ENCODE measurements at regions not wholly inside any gene's neighbourhood (a gene's known extent, or its start where the extent isn't known, plus 50 kb on each side); places are given as distances from the start of the nearest gene placed in this dataset.
A peak's percentile ranks its signal among the peaks of the same experiment; 100 is the strongest.

DNA sequence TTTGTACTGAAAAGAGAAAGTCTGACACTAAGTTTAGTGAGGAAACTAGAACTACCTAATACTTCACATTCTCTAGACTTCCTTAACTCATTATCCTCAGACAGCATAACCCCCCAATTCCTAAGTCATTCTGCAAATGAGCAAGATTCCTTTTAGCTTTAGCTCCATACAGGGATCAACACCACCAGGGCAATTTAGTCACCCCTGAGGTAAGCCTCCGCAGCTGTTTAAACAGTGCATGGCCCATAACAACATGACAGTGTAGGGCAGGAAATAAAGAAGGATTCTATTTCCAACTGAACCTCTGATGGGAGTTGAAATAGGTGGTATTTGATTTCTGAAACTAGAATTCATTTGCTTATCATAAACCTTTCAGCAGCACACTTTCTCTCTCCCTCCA, 112.8 kb upstream of the DKK2 start:
- TF ChIP-seq EZH2 (IDR thresholded peaks at IDR 0.05; ENCODE audit: low read length, missing control alignments) = no peak
- TF ChIP-seq, protein P1, sequence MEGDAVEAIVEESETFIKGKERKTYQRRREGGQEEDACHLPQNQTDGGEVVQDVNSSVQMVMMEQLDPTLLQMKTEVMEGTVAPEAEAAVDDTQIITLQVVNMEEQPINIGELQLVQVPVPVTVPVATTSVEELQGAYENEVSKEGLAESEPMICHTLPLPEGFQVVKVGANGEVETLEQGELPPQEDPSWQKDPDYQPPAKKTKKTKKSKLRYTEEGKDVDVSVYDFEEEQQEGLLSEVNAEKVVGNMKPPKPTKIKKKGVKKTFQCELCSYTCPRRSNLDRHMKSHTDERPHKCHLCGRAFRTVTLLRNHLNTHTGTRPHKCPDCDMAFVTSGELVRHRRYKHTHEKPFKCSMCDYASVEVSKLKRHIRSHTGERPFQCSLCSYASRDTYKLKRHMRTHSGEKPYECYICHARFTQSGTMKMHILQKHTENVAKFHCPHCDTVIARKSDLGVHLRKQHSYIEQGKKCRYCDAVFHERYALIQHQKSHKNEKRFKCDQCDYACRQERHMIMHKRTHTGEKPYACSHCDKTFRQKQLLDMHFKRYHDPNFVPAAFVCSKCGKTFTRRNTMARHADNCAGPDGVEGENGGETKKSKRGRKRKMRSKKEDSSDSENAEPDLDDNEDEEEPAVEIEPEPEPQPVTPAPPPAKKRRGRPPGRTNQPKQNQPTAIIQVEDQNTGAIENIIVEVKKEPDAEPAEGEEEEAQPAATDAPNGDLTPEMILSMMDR (conservative IDR thresholded peaks at IDR 0.05 in 1 of 2, IDR thresholded peaks at IDR 0.05 in 1 of 2; ENCODE audit: low read depth in 1 of 2, low read length in 2 of 2) = no peak
- Histone ChIP-seq H3K4me1 (ENCODE audit: control insufficient read depth, extremely low read depth, insufficient read depth, low read length) (no peaks in the 10 kb centered on the region), H3K4me2 (ENCODE audit: extremely low read depth, insufficient read depth, low read length) (no peak overlapping the region)

DNA sequence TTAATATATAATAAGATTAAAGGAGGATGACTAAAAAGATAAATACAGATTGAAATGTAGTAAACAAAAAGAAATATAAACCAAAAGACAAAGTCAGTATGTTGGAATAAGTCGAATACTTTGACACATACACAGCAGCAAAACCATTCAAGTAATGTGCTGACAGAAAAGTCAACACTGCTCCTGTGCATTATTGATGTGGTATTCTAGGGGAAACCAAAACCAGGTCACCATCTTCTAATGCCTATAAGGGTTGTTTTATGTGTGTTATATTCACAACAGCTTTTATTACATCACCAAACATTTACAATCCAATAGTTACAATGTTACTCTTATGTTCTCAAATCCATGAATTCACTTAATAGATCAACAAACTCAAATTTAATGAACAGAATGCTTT, 111.8 kb upstream of the DKK2 start:
- Histone ChIP-seq H3K4me1 (ENCODE audit: control insufficient read depth, extremely low read depth, insufficient read depth, low read length) (no peaks in the 10 kb centered on the region), H4K20me1 (ENCODE audit: control insufficient read depth, extremely low read depth, insufficient read depth, low read length) (no peaks in the 10 kb centered on the region), H3K27ac (ENCODE audit: insufficient read depth, low read length) (no peak overlapping the region), H3K79me2 (ENCODE audit: control insufficient read depth, insufficient read depth, low read length) (no peaks in the 10 kb centered on the region), H3K9me3 (ENCODE audit: control insufficient read depth, insufficient read depth, low read depth, low read length) (no peaks in the 10 kb centered on the region), H3K4me2 (ENCODE audit: extremely low read depth, insufficient read depth, low read length) (no peak overlapping the region), H2AFZ (ENCODE audit: low read length) (no peak overlapping the region), H3K4me3 (replicated peaks in 1 of 4; ENCODE audit: control extremely low read depth in 1 of 4, insufficient read depth in 1 of 4, low read depth in 3 of 4, low read length in 4 of 4) (no peak overlapping the region), H3K27me3 (ENCODE audit: control insufficient read depth, insufficient read depth, low read length) (no peaks in the 10 kb centered on the region), H3K9ac (ENCODE audit: insufficient read depth, low read length) (no peak overlapping the region), H3K36me3 (ENCODE audit: control insufficient read depth, insufficient read depth, low read length) (no peaks in the 10 kb centered on the region)
- DNase-seq (ENCODE audit: low read depth in 2 of 2) = no peak
- no peak for TF ChIP-seq EZH2 (IDR thresholded peaks at IDR 0.05; ENCODE audit: low read length, missing control alignments)
- TF ChIP-seq, protein P1 (conservative IDR thresholded peaks at IDR 0.05 in 1 of 2, IDR thresholded peaks at IDR 0.05 in 1 of 2; ENCODE audit: low read depth in 1 of 2, low read length in 2 of 2) = no peak

More for the DNA sequence above, 112.8 kb upstream of the DKK2 start:
- H2AFZ ChIP-seq (ENCODE audit: low read length) = no peak overlapping the region
- DNase-seq (ENCODE audit: low read depth in 2 of 2) = peak in 1 of 2 donors; percentile 22
- no peaks in the 10 kb centered on the region for H3K9me3 ChIP-seq (ENCODE audit: control insufficient read depth, insufficient read depth, low read depth, low read length)
- H3K9ac ChIP-seq (ENCODE audit: insufficient read depth, low read length) = no peak overlapping the region
- H4K20me1 ChIP-seq (ENCODE audit: control insufficient read depth, extremely low read depth, insufficient read depth, low read length) = no peaks in the 10 kb centered on the region
- H3K36me3 ChIP-seq (ENCODE audit: control insufficient read depth, insufficient read depth, low read length) = no peaks in the 10 kb centered on the region
- H3K79me2 ChIP-seq (ENCODE audit: control insufficient read depth, insufficient read depth, low read length) = no peaks in the 10 kb centered on the region
- H3K27ac ChIP-seq (ENCODE audit: insufficient read depth, low read length) = no peak overlapping the region
- no peak overlapping the region for H3K4me3 ChIP-seq (replicated peaks in 1 of 4; ENCODE audit: control extremely low read depth in 1 of 4, insufficient read depth in 1 of 4, low read depth in 3 of 4, low read length in 4 of 4)
- no peaks in the 10 kb centered on the region for H3K27me3 ChIP-seq (ENCODE audit: control insufficient read depth, insufficient read depth, low read length)

DNA sequence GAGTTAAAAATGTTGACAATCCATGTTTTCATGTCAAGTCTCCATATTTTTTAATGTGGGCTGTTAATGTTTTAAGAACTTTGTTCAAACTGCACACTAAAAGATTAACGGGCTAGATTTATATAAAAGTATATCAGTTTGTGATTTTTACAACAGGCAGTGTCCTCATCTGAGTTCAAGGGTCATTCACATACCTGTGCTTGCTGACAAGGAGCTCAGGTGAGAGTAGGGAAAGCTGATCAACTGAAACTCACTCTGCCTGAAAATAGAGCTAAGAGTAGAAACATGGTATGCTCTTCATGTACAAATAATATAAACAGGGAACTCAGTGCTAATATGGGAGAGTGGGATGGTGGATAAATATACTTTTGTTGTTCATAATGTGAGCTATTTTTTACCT, 102.3 kb upstream of the DKK2 start:
- DNase-seq (ENCODE audit: low read depth in 2 of 2) = no peak
- TF ChIP-seq, protein P1 (conservative IDR thresholded peaks at IDR 0.05 in 1 of 2, IDR thresholded peaks at IDR 0.05 in 1 of 2; ENCODE audit: low read depth in 1 of 2, low read length in 2 of 2) = no peak
- TF ChIP-seq EZH2 (IDR thresholded peaks at IDR 0.05; ENCODE audit: low read length, missing control alignments) = no peak
- Histone ChIP-seq H3K27ac (ENCODE audit: insufficient read depth, low read length) (no peak overlapping the region), H3K9ac (ENCODE audit: insufficient read depth, low read length) (no peak overlapping the region), H3K36me3 (ENCODE audit: control insufficient read depth, insufficient read depth, low read length) (no peaks in the 10 kb centered on the region), H3K4me2 (ENCODE audit: extremely low read depth, insufficient read depth, low read length) (no peak overlapping the region), H3K27me3 (ENCODE audit: control insufficient read depth, insufficient read depth, low read length) (no peaks in the 10 kb centered on the region), H3K9me3 (ENCODE audit: control insufficient read depth, insufficient read depth, low read depth, low read length) (no peaks in the 10 kb centered on the region), H3K4me3 (replicated peaks in 1 of 4; ENCODE audit: control extremely low read depth in 1 of 4, insufficient read depth in 1 of 4, low read depth in 3 of 4, low read length in 4 of 4) (no peak overlapping the region), H3K79me2 (ENCODE audit: control insufficient read depth, insufficient read depth, low read length) (no peaks in the 10 kb centered on the region), H2AFZ (ENCODE audit: low read length) (no peak overlapping the region), H3K4me1 (ENCODE audit: control insufficient read depth, extremely low read depth, insufficient read depth, low read length) (no peaks in the 10 kb centered on the region), H4K20me1 (ENCODE audit: control insufficient read depth, extremely low read depth, insufficient read depth, low read length) (no peaks in the 10 kb centered on the region)
